ENCODE measurements at regions not wholly inside any gene's neighbourhood (a gene's known extent, or its start where the extent isn't known, plus 50 kb on each side); places are given as distances from the start of the nearest gene placed in this dataset.

DNA sequence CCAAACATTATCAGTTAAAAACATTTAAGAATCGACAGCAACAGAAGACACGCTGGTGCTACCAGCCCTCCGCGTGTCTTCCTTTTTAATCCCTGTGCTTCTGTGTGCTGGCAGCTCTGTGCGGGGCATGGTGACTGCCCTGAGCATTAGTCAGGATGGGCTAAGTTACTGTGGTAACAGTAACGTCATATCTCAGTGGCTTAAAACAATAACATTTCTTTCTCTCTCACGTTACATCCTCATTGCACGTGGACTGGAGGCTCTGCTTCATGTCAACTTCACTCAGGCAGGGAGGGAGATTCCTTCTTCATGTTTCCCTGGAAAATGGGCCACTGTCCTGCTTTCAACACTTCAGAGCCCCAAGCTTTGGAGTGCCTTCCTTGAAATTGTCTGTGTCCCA is 378.5 kb downstream of the CCSER2 start:
- TF ChIP-seq, protein P1, sequence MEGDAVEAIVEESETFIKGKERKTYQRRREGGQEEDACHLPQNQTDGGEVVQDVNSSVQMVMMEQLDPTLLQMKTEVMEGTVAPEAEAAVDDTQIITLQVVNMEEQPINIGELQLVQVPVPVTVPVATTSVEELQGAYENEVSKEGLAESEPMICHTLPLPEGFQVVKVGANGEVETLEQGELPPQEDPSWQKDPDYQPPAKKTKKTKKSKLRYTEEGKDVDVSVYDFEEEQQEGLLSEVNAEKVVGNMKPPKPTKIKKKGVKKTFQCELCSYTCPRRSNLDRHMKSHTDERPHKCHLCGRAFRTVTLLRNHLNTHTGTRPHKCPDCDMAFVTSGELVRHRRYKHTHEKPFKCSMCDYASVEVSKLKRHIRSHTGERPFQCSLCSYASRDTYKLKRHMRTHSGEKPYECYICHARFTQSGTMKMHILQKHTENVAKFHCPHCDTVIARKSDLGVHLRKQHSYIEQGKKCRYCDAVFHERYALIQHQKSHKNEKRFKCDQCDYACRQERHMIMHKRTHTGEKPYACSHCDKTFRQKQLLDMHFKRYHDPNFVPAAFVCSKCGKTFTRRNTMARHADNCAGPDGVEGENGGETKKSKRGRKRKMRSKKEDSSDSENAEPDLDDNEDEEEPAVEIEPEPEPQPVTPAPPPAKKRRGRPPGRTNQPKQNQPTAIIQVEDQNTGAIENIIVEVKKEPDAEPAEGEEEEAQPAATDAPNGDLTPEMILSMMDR (IDR thresholded peaks at IDR 0.05), result no peak
- TF ChIP-seq ZFX (IDR thresholded peaks at IDR 0.05; ENCODE audit: borderline replicate concordance), result no peak

Data from 22Rv1 (cell line).